Activated CD4-positive, alpha-beta T cell treated with anti-CD3 and anti-CD28 coated beads, Interleukin-2, amount 50 U/mL, for 16 hours (primary cell): ENCODE measurements at regions not wholly inside any gene's neighbourhood (a gene's known extent, or its start where the extent isn't known, plus 50 kb on each side); places are given as distances from the start of the nearest gene placed in this dataset.

Source experiments
- DNase-seq: peaks from one replicate; pipeline ENCODE4 v3.0.0-alpha.2; 2020

GRCh38 chr21:35932232-35932911, 128.0 kb downstream of the SETD4 start:
- peak; percentile 20 for DNase-seq

GRCh38 chr21:35929901-35930300, 130.4 kb downstream of the SETD4 start:
- DNase-seq: no peak

GRCh38 chr21:35927262-35927661, 133.1 kb downstream of the SETD4 start:
- DNase-seq: no peak

GRCh38 chr21:35926003-35926740, 134.2 kb downstream of the SETD4 start:
- DNase-seq: no peak

GRCh38 chr21:35925497-35925896, 134.8 kb downstream of the SETD4 start:
- DNase-seq: peak; percentile 15

GRCh38 chr21:35924714-35925301, 135.5 kb downstream of the SETD4 start:
- peak; percentile 1 for DNase-seq

GRCh38 chr21:35923971-35924370, 136.4 kb downstream of the SETD4 start:
- no peak for DNase-seq

- DNase-seq: no peak
Measured at GRCh38 chr21:35922618-35923017, 137.7 kb downstream of the SETD4 start.

- DNase-seq: no peak
Measured at GRCh38 chr21:35921471-35921870, 138.9 kb downstream of the SETD4 start.

GRCh38 chr21:35920436-35920835, 139.9 kb downstream of the SETD4 start:
- DNase-seq: no peak

GRCh38 chr21:35915030-35915429, 145.3 kb downstream of the SETD4 start:
- no peak for DNase-seq

- DNase-seq: no peak
Measured at GRCh38 chr21:35911412-35912191, 148.7 kb downstream of the SETD4 start.

- DNase-seq: no peak
Measured at GRCh38 chr21:35909456-35910223, 150.7 kb downstream of the SETD4 start.

GRCh38 chr21:35908311-35909078, 151.8 kb downstream of the SETD4 start:
- no peak for DNase-seq

GRCh38 chr21:35906586-35906985, 153.7 kb downstream of the SETD4 start:
- no peak for DNase-seq

GRCh38 chr21:35905963-35906345, 154.4 kb downstream of the SETD4 start:
- no peak for DNase-seq

GRCh38 chr21:35905096-35905962, 155.0 kb downstream of the SETD4 start:
- DNase-seq: no peak

GRCh38 chr21:35900539-35900938, 159.8 kb downstream of the SETD4 start:
- DNase-seq: no peak

- no peak for DNase-seq
Measured at GRCh38 chr21:35896060-35896459, 164.3 kb downstream of the SETD4 start.

- no peak for DNase-seq
Measured at GRCh38 chr21:35895598-35895997, 164.7 kb downstream of the SETD4 start.

- no peak for DNase-seq
Measured at GRCh38 chr21:35893156-35893555, 167.2 kb downstream of the SETD4 start.
